SK-N-SH (cell line): ENCODE measurements at regions not wholly inside any gene's neighbourhood (a gene's known extent, or its start where the extent isn't known, plus 50 kb on each side); places are given as distances from the start of the nearest gene placed in this dataset.

Experiments used
- CTCF ChIA-PET: fragments of 300-600, 350-600 bp; formaldehyde crosslinking; extraction: SDS; loops from one replicate; lab custom pipeline; 2021; lab: Yijun Ruan, JAX
- POLR2A ChIA-PET: fragments of 350-600 bp; sonication (Branson Sonifier 250); formaldehyde crosslinking; extraction: SDS; loops from one replicate; lab custom pipeline; 2020; ENCODE audit warnings: antibody characterized with exemption, inconsistent platforms; lab: Yijun Ruan, JAX
- DNase-seq: peaks from one replicate; pipeline ENCODE4 v3.0.0; 2012
- H2AFZ ChIP-seq: fragments of 200-600 bp; sonication (generic); 2 replicates; pipeline ENCODE4 v1.8.1; 2016; ENCODE audit warnings: antibody characterized with exemption, mild to moderate bottlenecking, low read depth
- H3F3A ChIP-seq: fragments of 200-600 bp; sonication (generic); replicated peaks from 2 replicates; pipeline ENCODE3; 2016; ENCODE audit warnings: antibody characterized with exemption, mild to moderate bottlenecking; ENCODE audit not compliant: insufficient read depth
- H3K27ac ChIP-seq, 2 experiments: fragments of 200-500 bp in 1 of 2; fragments of 200-600 bp in 1 of 2; sonication (Bioruptor generic) in 1 of 2; sonication (generic), shearing (Covaris generic) in 1 of 2; 2 replicates each; pipeline versions ENCODE4 v1.5.1 to v1.6.1; 2014 to 2016; ENCODE audit warnings: low read depth in 2 of 2, inconsistent platforms in 1 of 2, low read length in 1 of 2, mild to moderate bottlenecking in 1 of 2, mixed read lengths in 1 of 2
- H3K27me3 ChIP-seq: fragments of 200-600 bp; sonication (generic), shearing (Covaris generic); 2 replicates; pipeline ENCODE4 v1.6.1; 2016; ENCODE audit warnings: mixed run types; ENCODE audit not compliant: insufficient read depth
- H3K36me3 ChIP-seq, 2 experiments: fragments of 200-500 bp in 1 of 2; fragments of 200-600 bp in 1 of 2; sonication (Bioruptor generic) in 1 of 2; sonication (generic) in 1 of 2; replicated peaks in 1 of 2; 2 replicates each; pipeline versions ENCODE3 to v1.5.1; 2014 to 2016; ENCODE audit warnings: low read length in 1 of 2, mild to moderate bottlenecking in 1 of 2; ENCODE audit not compliant: insufficient read depth in 2 of 2, control insufficient read depth in 1 of 2
- H3K4me1 ChIP-seq, 2 experiments: fragments of 200-500 bp in 1 of 2; fragments of 200-600 bp in 1 of 2; sonication (Bioruptor generic) in 1 of 2; sonication (generic), shearing (Covaris generic) in 1 of 2; 2 replicates each; pipeline versions ENCODE4 v1.5.1 to v1.6.1; 2014 to 2016; ENCODE audit warnings: low read depth in 1 of 2, low read length in 1 of 2, mixed run types in 1 of 2; ENCODE audit not compliant: insufficient read depth in 2 of 2, control insufficient read depth in 1 of 2
- H3K4me2 ChIP-seq: fragments of 200-600 bp; sonication (generic), shearing (Covaris generic); 2 replicates; pipeline ENCODE4 v1.6.1; 2017; ENCODE audit warnings: mixed run types
- H3K4me3 ChIP-seq, 2 experiments: fragments of 200-500 bp in 1 of 2; fragments of 200-600 bp in 1 of 2; sonication (Bioruptor generic) in 1 of 2; sonication (generic), shearing (Covaris generic) in 1 of 2; 2 replicates each; pipeline versions ENCODE4 v1.5.1 to v1.8.1; 2014 to 2016; ENCODE audit warnings: low read depth in 2 of 2, inconsistent platforms in 1 of 2, low read length in 1 of 2, mild to moderate bottlenecking in 1 of 2, mixed read lengths in 1 of 2, moderate library complexity in 1 of 2
- H3K79me2 ChIP-seq: fragments of 200-600 bp; sonication (generic); 2 replicates; pipeline ENCODE4 v1.8.1; 2017; ENCODE audit warnings: mild to moderate bottlenecking; ENCODE audit not compliant: insufficient read depth
- H3K9ac ChIP-seq: fragments of 200-600 bp; sonication (generic); 2 replicates; pipeline ENCODE4 v1.6.1; 2017; ENCODE audit warnings: mixed run types
- H3K9me2 ChIP-seq: fragments of 200-600 bp; sonication (generic); 2 replicates; pipeline ENCODE4 v1.6.1; 2017; ENCODE audit warnings: mixed run types
- H3K9me3 ChIP-seq: fragments of 200-600 bp; sonication (generic); 2 replicates; pipeline ENCODE4 v1.6.1; 2017; ENCODE audit warnings: mixed run types, mild to moderate bottlenecking, moderate library complexity
- H4K20me1 ChIP-seq: fragments of 200-600 bp; sonication (generic); 2 replicates; pipeline ENCODE4 v1.6.1; 2017; ENCODE audit warnings: mild to moderate bottlenecking, mixed run types; ENCODE audit not compliant: insufficient read depth
- CHD2 ChIP-seq: fragments of 150-350 bp; IDR thresholded peaks from 2 replicates; pipeline ENCODE4 v1.6.1; 2018; ENCODE audit warnings: low read length; ENCODE audit not compliant: partially characterized antibody
- ELF1 ChIP-seq: IDR thresholded peaks from 2 replicates; pipeline ENCODE4 v1.4.0; 2012
- EP300 ChIP-seq, 2 experiments: IDR thresholded peaks; 2 replicates each; pipeline versions ENCODE4 v1.4.0 to v1.6.1; 2012; ENCODE audit warnings: borderline replicate concordance in 1 of 2, low read depth in 1 of 2, low read length in 1 of 2
- FOXM1 ChIP-seq: IDR thresholded peaks from 2 replicates; pipeline ENCODE4 v1.4.0; 2012; ENCODE audit warnings: low read depth, mild to moderate bottlenecking
- MEF2A ChIP-seq: IDR thresholded peaks from 2 replicates; pipeline ENCODE4 v1.4.0; 2012; ENCODE audit warnings: low read depth, borderline replicate concordance
- NFIC ChIP-seq: IDR thresholded peaks from 2 replicates; pipeline ENCODE4 v1.4.0; 2012; ENCODE audit warnings: borderline replicate concordance
- POLR2AphosphoS5 ChIP-seq: IDR thresholded peaks from 2 replicates; pipeline ENCODE4 v1.6.1; 2012; ENCODE audit warnings: low read depth, low read length
- RAD21 ChIP-seq: IDR thresholded peaks from 2 replicates; pipeline ENCODE4 v1.6.1; 2012; ENCODE audit warnings: mild to moderate bottlenecking, low read length
- RCOR1 ChIP-seq: fragments of 150-350 bp; IDR thresholded peaks from 2 replicates; pipeline ENCODE4 v1.6.1; 2017; ENCODE audit warnings: antibody characterized with exemption, low read length
- RFX5 ChIP-seq: IDR thresholded peaks from 2 replicates; pipeline ENCODE4 v1.6.1; 2012; ENCODE audit warnings: mild to moderate bottlenecking, improper control_type of control experiment, low read length
- RXRA ChIP-seq: IDR thresholded peaks from 2 replicates; pipeline ENCODE4 v1.4.0; 2012; ENCODE audit warnings: low read depth, mild to moderate bottlenecking, borderline replicate concordance
- SIN3A ChIP-seq: IDR thresholded peaks from 2 replicates; pipeline ENCODE4 v1.6.1; 2012; ENCODE audit warnings: low read depth, mild to moderate bottlenecking, low read length, moderate library complexity, borderline replicate concordance
- YY1 ChIP-seq: IDR thresholded peaks from 2 replicates; pipeline ENCODE4 v1.4.0; 2012; ENCODE audit warnings: low read depth, mild to moderate bottlenecking
- WGBS: methylation state at CpG from one replicate; pipeline ENCODE4 v1.1.6; 2017; ENCODE audit warnings: low lambda C conversion rate; 5-methylcytosine and 5-hydroxymethylcytosine counted together
- TF ChIP-seq, protein P1 (sequence below): IDR thresholded peaks from 2 replicates; pipeline ENCODE4 v1.4.0; 2012; ENCODE audit warnings: low read depth
- TF ChIP-seq, protein P2 (sequence below): IDR thresholded peaks from 2 replicates; pipeline ENCODE4 v1.4.0; 2012; ENCODE audit warnings: low read depth, borderline replicate concordance
- TF ChIP-seq, protein P3 (sequence below): fragments of 150-350 bp; IDR thresholded peaks from 2 replicates; pipeline ENCODE4 v1.6.1; 2017; ENCODE audit warnings: antibody characterized with exemption, low read length, low read depth, borderline replicate concordance
- TF ChIP-seq, protein P4 (sequence below): fragments of 200-600 bp; sonication (generic); IDR thresholded peaks from 2 replicates; pipeline ENCODE4 v1.6.1; 2017; ENCODE audit warnings: antibody characterized with exemption, mild to moderate bottlenecking, moderate library complexity

DNA sequence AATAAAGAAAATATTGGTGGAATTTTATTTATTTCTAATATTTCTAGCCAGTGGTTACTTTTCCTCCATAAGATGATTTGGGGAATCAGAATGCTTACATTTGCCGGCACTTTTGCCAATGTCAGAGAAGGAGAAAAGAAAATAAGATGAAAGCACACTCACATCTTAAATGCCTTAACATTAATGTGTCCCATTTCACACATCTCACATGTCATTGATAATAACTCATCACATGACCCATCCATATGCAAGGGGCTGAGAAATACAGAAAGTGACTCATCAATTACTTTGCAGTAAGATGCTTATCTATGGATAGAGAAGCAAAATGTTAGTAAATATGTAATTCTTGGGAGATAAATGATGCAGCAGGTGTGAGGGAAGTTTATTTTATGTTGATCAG lies 1531.0 kb downstream of the PCDH7 start (continued):
- TF ChIP-seq POLR2AphosphoS5 = no peak
- TF ChIP-seq NFIC = no peak
- TF ChIP-seq EP300 (IDR thresholded peaks at IDR 0.05; ENCODE audit: borderline replicate concordance in 1 of 2, low read depth in 1 of 2, low read length in 1 of 2) = no peak
- TF ChIP-seq, protein P1, sequence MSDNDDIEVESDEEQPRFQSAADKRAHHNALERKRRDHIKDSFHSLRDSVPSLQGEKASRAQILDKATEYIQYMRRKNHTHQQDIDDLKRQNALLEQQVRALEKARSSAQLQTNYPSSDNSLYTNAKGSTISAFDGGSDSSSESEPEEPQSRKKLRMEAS = no peak

DNA sequence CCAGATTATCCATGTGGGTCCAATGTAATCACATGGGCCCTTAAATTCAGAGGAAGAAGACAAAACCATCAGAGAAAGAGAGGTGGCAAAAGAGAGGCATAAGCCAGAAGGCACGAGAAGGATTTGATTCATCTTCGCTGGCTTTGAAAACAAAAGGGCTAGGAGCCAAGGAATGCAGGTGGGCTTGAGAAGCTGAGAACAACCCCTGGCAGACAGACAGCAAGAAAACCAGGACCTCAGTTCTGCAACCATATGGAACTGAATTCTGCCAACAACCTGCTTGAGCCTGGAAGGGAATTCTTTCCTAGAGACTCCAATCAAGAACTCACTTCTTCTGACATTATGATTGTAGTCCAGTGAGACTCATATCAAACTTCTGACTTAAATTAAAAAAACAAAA lies 1531.8 kb downstream of the PCDH7 start:
- H3K27ac ChIP-seq = no peak overlapping the region
- no peaks in the 10 kb centered on the region for H4K20me1 ChIP-seq
- H3K27me3 ChIP-seq = no peaks in the 10 kb centered on the region
- H3F3A ChIP-seq = no peaks in the 10 kb centered on the region
- no peaks in the 10 kb centered on the region for H3K9me2 ChIP-seq
- no peak for DNase-seq
- H3K9me3 ChIP-seq = no peaks in the 10 kb centered on the region
- H2AFZ ChIP-seq = no peak overlapping the region
- WGBS = 35% methylated on average over 2 of the region's 2 CpGs
- no peak overlapping the region for H3K4me3 ChIP-seq
- TF ChIP-seq, protein P1 = no peak
- TF ChIP-seq, protein P2, sequence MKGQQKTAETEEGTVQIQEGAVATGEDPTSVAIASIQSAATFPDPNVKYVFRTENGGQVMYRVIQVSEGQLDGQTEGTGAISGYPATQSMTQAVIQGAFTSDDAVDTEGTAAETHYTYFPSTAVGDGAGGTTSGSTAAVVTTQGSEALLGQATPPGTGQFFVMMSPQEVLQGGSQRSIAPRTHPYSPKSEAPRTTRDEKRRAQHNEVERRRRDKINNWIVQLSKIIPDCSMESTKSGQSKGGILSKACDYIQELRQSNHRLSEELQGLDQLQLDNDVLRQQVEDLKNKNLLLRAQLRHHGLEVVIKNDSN = no peak
- TF ChIP-seq, all 33 proteins: peak for 0
- H3K79me2 ChIP-seq = no peaks in the 10 kb centered on the region
- H3K4me1 ChIP-seq = no peaks in the 10 kb centered on the region
- POLR2A ChIA-PET = no interaction called here
- no peaks in the 10 kb centered on the region for H3K36me3 ChIP-seq
- H3K9ac ChIP-seq = no peak overlapping the region
- CTCF ChIA-PET = no interaction called here
- H3K4me2 ChIP-seq = no peak overlapping the region

DNA sequence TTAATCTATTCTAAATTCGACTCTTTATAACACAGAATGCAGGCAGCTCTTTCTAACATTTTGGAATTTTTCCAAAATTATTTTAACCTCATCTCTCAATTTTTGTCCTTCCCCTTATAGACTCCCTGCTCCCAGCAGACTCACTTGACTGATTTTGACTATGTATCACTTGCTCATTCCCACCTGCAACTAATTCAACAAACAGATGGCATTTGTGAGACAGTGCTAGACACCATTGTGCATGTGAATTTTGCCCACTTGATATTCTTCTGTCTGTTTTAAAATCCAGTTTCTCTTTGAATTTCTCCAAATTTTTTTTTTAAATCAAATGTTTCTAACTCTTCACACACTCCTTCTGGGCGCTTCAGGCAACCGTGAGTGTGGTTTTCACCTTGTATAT lies 1534.0 kb downstream of the PCDH7 start:
- no peak overlapping the region for H3K27ac ChIP-seq
- no peak overlapping the region for H3K4me2 ChIP-seq
- no peaks in the 10 kb centered on the region for H3K36me3 ChIP-seq
- no peak for TF ChIP-seq YY1
- no peak for TF ChIP-seq POLR2AphosphoS5
- TF ChIP-seq, protein P2 = no peak
- TF ChIP-seq FOXM1 = no peak
- no peak for TF ChIP-seq RCOR1
- no peak for TF ChIP-seq EP300 (IDR thresholded peaks at IDR 0.05; ENCODE audit: borderline replicate concordance in 1 of 2, low read depth in 1 of 2, low read length in 1 of 2)
- TF ChIP-seq ELF1 = no peak
- no peak for TF ChIP-seq MEF2A
- no peak for TF ChIP-seq CHD2
- no peak for TF ChIP-seq RAD21
- TF ChIP-seq RFX5 = no peak
- TF ChIP-seq RXRA = no peak
- no peak for TF ChIP-seq SIN3A
- TF ChIP-seq, protein P3, sequence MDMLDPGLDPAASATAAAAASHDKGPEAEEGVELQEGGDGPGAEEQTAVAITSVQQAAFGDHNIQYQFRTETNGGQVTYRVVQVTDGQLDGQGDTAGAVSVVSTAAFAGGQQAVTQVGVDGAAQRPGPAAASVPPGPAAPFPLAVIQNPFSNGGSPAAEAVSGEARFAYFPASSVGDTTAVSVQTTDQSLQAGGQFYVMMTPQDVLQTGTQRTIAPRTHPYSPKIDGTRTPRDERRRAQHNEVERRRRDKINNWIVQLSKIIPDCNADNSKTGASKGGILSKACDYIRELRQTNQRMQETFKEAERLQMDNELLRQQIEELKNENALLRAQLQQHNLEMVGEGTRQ = no peak
- TF ChIP-seq, protein P4, sequence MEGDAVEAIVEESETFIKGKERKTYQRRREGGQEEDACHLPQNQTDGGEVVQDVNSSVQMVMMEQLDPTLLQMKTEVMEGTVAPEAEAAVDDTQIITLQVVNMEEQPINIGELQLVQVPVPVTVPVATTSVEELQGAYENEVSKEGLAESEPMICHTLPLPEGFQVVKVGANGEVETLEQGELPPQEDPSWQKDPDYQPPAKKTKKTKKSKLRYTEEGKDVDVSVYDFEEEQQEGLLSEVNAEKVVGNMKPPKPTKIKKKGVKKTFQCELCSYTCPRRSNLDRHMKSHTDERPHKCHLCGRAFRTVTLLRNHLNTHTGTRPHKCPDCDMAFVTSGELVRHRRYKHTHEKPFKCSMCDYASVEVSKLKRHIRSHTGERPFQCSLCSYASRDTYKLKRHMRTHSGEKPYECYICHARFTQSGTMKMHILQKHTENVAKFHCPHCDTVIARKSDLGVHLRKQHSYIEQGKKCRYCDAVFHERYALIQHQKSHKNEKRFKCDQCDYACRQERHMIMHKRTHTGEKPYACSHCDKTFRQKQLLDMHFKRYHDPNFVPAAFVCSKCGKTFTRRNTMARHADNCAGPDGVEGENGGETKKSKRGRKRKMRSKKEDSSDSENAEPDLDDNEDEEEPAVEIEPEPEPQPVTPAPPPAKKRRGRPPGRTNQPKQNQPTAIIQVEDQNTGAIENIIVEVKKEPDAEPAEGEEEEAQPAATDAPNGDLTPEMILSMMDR = no peak
- no peaks in the 10 kb centered on the region for H3F3A ChIP-seq
- no peaks in the 10 kb centered on the region for H3K9me2 ChIP-seq
- no peak for DNase-seq
- no peaks in the 10 kb centered on the region for H3K4me1 ChIP-seq
- CTCF ChIA-PET = no interaction called here
- H3K9ac ChIP-seq = no peak overlapping the region
- POLR2A ChIA-PET = no interaction called here
- H3K9me3 ChIP-seq = no peaks in the 10 kb centered on the region
- 6% methylated on average over 3 of the region's 3 CpGs for WGBS
- no peaks in the 10 kb centered on the region for H3K79me2 ChIP-seq
- H4K20me1 ChIP-seq = no peaks in the 10 kb centered on the region
- no peak overlapping the region for H3K4me3 ChIP-seq
- no peak overlapping the region for H2AFZ ChIP-seq
- no peaks in the 10 kb centered on the region for H3K27me3 ChIP-seq
